ENCODE measurements at regions not wholly inside any gene's neighbourhood (a gene's known extent, or its start where the extent isn't known, plus 50 kb on each side); places are given as distances from the start of the nearest gene placed in this dataset.

DNA sequence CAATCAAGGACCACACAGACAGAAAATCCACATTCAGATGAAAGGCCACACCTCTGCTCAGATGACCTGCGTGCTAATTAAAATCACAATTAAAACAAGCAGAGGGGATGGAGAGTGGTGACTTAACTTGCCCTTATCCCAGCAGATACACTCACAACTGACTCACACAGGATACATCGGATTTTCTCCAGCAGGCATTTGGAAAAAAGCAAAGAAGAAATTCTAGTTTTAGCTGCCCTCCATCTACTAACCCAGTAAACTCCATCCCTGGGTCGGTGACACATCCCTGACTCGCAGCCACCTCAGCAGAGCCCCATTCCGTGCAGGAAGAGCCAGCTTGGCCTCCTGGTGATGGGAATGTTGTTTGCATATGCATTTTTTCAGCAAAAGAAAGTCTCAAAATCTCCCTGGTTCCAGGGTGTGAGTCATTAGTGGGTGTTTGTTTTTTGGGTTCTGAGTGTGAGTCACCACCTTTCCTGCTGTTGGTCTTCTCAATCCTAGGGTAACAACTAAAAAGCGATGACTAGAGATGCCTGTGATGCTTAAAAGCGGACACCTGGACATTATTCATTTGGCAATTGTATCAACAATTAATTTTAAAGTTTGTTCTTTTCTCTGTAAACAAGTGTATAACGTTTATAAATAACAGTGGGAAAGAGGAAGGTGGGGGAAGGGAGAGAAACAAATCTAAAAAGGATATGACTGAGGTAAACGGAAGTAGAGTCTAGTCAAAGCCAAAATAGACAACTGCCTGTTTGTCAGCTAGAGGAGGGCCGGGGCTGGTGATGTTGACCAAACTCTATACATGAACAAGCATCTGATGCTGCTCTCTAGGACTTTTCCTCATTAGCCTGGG lies 49.8 kb upstream of the SLC4A7 start (continued):
- no peak for TF ChIP-seq CEBPB (IDR thresholded peaks at IDR 0.05; ENCODE audit: low read depth, low read length)
- TF ChIP-seq EZH2 (IDR thresholded peaks at IDR 0.05; ENCODE audit: low read depth, low read length, severe bottlenecking) = no peak
- no peak for TF ChIP-seq SIX5 (IDR thresholded peaks at IDR 0.05; ENCODE audit: low read depth, low read length)
- TF ChIP-seq MAFK (IDR thresholded peaks at IDR 0.05; ENCODE audit: low read depth, low read length) = 0 out of 2 replicates have a peak, but pooled peaks have one; percentile 18
- TF ChIP-seq SAP30 (IDR thresholded peaks at IDR 0.05; ENCODE audit: insufficient read depth, insufficient replicate concordance, low read length) = no peak
- TF ChIP-seq PHF8 (conservative IDR thresholded peaks at IDR 0.05; ENCODE audit: low read depth, low read length) = no peak
- TF ChIP-seq CHD2 (IDR thresholded peaks at IDR 0.05; ENCODE audit: low read length) = no peak
- TF ChIP-seq SUZ12 (IDR thresholded peaks at IDR 0.05; ENCODE audit: low read length) = no peak
- no peak for TF ChIP-seq TCF12 (IDR thresholded peaks at IDR 0.05; ENCODE audit: low read depth, low read length)
- TF ChIP-seq TAF7 (optimal IDR thresholded peaks at IDR 0.05; ENCODE audit: borderline replicate concordance, low read depth, low read length) = peak; percentile 39
- peak in 1 of 2 experiments; percentile 52; a peak in 1 of 3 replicates for TF ChIP-seq POLR2A (IDR thresholded peaks at IDR 0.05; ENCODE audit: control extremely low read depth in 1 of 2, low read depth in 2 of 2, low read length in 2 of 2)
- TF ChIP-seq GTF2F1 (IDR thresholded peaks at IDR 0.05; ENCODE audit: borderline replicate concordance, low read depth, low read length) = no peak
- peak; percentile 98 for TF ChIP-seq JUND (IDR thresholded peaks at IDR 0.05; ENCODE audit: low read length)
- no peak for TF ChIP-seq SRF (IDR thresholded peaks at IDR 0.05; ENCODE audit: low read depth, low read length)
- TF ChIP-seq, protein P1, sequence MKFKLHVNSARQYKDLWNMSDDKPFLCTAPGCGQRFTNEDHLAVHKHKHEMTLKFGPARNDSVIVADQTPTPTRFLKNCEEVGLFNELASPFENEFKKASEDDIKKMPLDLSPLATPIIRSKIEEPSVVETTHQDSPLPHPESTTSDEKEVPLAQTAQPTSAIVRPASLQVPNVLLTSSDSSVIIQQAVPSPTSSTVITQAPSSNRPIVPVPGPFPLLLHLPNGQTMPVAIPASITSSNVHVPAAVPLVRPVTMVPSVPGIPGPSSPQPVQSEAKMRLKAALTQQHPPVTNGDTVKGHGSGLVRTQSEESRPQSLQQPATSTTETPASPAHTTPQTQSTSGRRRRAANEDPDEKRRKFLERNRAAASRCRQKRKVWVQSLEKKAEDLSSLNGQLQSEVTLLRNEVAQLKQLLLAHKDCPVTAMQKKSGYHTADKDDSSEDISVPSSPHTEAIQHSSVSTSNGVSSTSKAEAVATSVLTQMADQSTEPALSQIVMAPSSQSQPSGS (IDR thresholded peaks at IDR 0.05; ENCODE audit: low read length) = peak; percentile 77
- TF ChIP-seq KDM1A (IDR thresholded peaks at IDR 0.05; ENCODE audit: borderline replicate concordance, low read length) = no peak
- TF ChIP-seq, protein P2, sequence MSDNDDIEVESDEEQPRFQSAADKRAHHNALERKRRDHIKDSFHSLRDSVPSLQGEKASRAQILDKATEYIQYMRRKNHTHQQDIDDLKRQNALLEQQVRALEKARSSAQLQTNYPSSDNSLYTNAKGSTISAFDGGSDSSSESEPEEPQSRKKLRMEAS (IDR thresholded peaks at IDR 0.05) = no peak
- no peak for TF ChIP-seq RXRA (IDR thresholded peaks at IDR 0.05; ENCODE audit: insufficient read depth, low read depth, low read length)
- TF ChIP-seq KDM5A (IDR thresholded peaks at IDR 0.05; ENCODE audit: low read length) = no peak
- no peak for TF ChIP-seq RFX5 (IDR thresholded peaks at IDR 0.05; ENCODE audit: borderline replicate concordance, low read depth, low read length)
- peak; percentile 61; the same call in 1 of the 2 replicates for TF ChIP-seq CREB1 (IDR thresholded peaks at IDR 0.05)
- peak; percentile 81 for TF ChIP-seq ASH2L (IDR thresholded peaks at IDR 0.05; ENCODE audit: low read length)
- TF ChIP-seq, protein P3, sequence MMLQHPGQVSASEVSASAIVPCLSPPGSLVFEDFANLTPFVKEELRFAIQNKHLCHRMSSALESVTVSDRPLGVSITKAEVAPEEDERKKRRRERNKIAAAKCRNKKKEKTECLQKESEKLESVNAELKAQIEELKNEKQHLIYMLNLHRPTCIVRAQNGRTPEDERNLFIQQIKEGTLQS (IDR thresholded peaks at IDR 0.05; ENCODE audit: insufficient read depth, low read depth, low read length) = 0 out of 2 replicates have a peak, but pooled peaks have one; percentile 29

All from H1 (cell line).